A549 (cell line): ENCODE measurements at regions not wholly inside any gene's neighbourhood (a gene's known extent, or its start where the extent isn't known, plus 50 kb on each side); places are given as distances from the start of the nearest gene placed in this dataset.

Experiments
- CBX8 ChIP-seq: fragments of 200-600 bp; sonication (generic); IDR thresholded peaks from 2 replicates; pipeline ENCODE4 v1.6.1; 2016
- CHD2 ChIP-seq: fragments of 150-350 bp; IDR thresholded peaks from 2 replicates; pipeline ENCODE4 v1.6.1; 2014; ENCODE audit warnings: low read length; ENCODE audit not compliant: partially characterized antibody
- RAD21 ChIP-seq, 2 experiments: fragments of >200 bp in 1 of 2; sonication (Bioruptor Twin) in 1 of 2; formaldehyde crosslinking in 1 of 2; IDR thresholded peaks in 1 of 2; conservative IDR thresholded peaks in 1 of 2; 2 replicates in 1 of 2; 3 replicates in 1 of 2; pipeline ENCODE4 v1.6.1; 2012 to 2018; ENCODE audit warnings: inconsistent platforms in 1 of 2
- RNF2 ChIP-seq: fragments of 200-600 bp; sonication (generic); IDR thresholded peaks from 2 replicates; pipeline ENCODE4 v1.6.1; 2016; ENCODE audit warnings: low read depth, mild to moderate bottlenecking, antibody characterized with exemption, moderate library complexity, borderline replicate concordance
- TF ChIP-seq, protein P1 (sequence below): fragments of 250-450 bp; sonication (Bioruptor Pico); IDR thresholded peaks from 2 replicates; pipeline ENCODE4 v1.5.0; 2021; ENCODE audit warnings: mild to moderate bottlenecking, moderate library complexity, borderline replicate concordance
- TF ChIP-seq, protein P2 (sequence below): fragments of 450-650 bp; IDR thresholded peaks from 2 replicates; pipeline ENCODE4 v1.6.1; 2014; ENCODE audit warnings: antibody characterized with exemption

DNA sequence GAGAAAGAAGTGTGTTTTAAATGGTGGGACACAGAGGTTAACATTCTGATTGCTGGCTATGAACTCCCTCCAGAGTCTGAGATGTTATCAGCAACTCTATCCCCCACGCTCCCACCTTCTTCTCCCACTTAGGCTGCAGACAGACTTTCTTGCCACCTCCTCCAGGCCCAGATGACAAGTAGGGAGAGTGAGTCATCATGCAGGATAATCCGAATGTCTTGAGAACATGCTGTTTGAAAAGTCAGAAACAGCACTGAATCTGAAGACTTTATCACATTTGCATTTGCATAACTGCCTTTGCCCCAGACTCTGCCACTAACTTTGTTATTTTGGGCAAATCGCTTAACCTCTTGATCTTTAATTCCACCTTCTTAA lies 139.8 kb downstream of the ESM1 start:
- TF ChIP-seq, protein P1, sequence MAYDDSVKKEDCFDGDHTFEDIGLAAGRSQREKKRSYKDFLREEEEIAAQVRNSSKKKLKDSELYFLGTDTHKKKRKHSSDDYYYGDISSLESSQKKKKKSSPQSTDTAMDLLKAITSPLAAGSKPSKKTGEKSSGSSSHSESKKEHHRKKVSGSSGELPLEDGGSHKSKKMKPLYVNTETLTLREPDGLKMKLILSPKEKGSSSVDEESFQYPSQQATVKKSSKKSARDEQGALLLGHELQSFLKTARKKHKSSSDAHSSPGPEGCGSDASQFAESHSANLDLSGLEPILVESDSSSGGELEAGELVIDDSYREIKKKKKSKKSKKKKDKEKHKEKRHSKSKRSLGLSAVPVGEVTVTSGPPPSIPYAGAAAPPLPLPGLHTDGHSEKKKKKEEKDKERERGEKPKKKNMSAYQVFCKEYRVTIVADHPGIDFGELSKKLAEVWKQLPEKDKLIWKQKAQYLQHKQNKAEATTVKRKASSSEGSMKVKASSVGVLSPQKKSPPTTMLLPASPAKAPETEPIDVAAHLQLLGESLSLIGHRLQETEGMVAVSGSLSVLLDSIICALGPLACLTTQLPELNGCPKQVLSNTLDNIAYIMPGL (CRISPR knock-in tag): no peak
- TF ChIP-seq RNF2 (no peak), CHD2 (no peak), CBX8 (no peak), RAD21 (conservative IDR thresholded peaks at IDR 0.05 in 1 of 2, IDR thresholded peaks at IDR 0.05 in 1 of 2) (no peak)
- TF ChIP-seq, protein P2, sequence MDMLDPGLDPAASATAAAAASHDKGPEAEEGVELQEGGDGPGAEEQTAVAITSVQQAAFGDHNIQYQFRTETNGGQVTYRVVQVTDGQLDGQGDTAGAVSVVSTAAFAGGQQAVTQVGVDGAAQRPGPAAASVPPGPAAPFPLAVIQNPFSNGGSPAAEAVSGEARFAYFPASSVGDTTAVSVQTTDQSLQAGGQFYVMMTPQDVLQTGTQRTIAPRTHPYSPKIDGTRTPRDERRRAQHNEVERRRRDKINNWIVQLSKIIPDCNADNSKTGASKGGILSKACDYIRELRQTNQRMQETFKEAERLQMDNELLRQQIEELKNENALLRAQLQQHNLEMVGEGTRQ: no peak
